Inferior parietal cortex (tissue), 1 donor: ENCODE measurements at regions not wholly inside any gene's neighbourhood (a gene's known extent, or its start where the extent isn't known, plus 50 kb on each side); places are given as distances from the start of the nearest gene placed in this dataset.

Experiments used
- DNase-seq: peaks from one replicate; pipeline ENCODE4 v3.0.0-alpha.2; 2016; ENCODE audit errors: extremely low spot score

DNA sequence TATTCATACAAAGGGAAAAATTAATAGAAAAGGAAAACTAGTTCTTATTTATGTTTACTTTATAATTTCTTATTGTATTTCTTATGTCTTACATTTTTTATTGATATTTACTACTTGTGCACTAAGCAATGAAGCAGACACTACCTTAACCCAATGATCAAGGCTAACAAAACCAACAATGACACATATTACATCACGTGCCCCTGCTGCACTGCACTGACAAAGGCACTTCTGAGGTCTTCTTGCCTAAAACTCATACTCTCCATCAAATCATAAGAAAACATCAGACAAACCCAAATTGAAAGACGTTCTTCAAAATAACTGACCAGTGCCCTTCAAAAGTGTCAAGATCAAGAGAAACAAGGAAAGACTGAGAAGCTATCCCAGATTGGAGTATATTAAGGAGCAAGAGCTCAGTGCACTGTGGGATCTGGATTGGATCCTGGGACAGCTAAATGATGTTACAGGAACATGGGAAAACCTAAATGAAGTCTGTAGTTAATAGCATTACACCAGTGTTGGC lies 230.9 kb downstream of the AUH start:
- no peak for DNase-seq

DNA sequence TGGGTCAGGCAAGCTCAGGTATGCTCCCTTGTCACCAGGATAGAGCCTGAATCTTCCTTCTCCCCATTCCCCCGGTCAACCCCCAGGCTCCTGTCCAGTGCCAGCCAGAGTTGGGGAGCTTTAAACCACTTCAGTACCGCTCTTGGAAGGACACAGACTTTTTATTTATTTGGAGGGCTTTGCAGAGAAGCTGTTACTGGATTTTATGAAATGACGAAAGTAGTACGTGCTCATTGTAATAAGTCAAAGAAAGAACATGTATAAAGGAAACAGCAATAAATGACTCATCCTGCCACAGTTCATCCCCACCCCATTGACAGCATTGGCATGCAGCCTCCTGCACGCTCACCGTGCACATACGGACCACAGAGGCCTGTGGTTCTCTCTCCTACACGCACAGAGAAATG lies 230.3 kb downstream of the AUH start:
- no peak for DNase-seq

DNA sequence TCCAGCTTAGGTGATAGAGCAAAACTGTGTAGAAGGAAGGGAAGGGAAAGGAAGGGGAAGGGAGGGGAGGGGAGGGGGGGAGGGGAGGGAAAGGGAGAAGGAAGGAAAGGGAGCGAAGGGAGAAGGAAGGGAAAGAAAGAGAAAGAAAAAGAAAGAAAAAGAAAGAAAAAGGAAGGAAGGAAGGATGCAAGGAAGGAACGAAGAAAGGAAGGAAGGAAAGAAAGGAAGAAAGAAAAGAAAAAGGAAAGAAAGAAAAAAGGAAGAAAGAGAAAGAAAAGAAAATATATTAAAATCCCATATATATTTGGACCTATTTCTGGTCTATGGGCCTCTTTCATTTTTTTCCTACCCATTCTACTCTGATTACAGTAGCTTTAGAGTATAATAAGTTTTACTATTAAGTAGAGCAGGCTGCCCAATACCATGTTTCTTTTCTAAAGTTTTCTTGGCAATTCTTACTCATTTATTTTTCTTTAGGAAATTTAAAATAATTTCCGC lies 229.1 kb downstream of the AUH start:
- no peak for DNase-seq

DNA sequence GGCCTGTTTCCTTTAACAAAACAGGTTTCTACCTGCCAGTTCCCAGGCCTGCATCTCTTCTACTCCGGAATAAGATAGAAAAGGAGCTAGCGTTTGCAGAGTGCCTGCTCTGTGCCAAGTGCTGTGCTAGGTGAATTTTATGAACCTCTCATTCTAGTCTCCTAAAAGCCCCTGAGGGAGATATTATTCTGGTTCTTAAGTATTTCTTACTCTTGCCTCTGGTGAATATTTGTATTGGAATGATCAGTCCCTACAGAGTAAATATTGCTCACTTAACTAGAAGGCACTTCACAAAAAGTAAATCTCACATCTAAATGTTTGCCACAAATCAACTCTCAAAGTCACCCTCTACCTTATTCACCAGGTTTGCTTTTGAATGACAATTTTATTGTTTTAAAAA lies 227.1 kb downstream of the AUH start:
- no peak for DNase-seq

DNA sequence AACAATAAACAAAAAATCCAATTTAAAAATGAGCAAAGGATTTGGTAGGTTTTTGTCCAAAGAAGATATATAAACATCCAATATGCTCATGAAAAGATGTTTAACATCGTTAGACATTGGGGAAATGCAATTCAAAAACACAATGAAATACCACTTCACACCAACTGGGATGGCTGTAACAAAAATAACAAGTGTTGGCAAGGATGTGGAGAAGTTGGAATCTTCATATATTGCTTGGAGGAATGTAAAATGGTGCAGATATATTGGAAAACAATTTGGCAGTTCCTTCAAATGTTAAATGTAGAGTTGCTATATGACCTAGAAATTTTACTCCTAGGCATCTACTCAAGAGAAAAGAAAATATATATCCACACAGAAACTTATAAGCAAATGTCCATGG lies 224.3 kb downstream of the AUH start:
- DNase-seq = peak; percentile 13

DNA sequence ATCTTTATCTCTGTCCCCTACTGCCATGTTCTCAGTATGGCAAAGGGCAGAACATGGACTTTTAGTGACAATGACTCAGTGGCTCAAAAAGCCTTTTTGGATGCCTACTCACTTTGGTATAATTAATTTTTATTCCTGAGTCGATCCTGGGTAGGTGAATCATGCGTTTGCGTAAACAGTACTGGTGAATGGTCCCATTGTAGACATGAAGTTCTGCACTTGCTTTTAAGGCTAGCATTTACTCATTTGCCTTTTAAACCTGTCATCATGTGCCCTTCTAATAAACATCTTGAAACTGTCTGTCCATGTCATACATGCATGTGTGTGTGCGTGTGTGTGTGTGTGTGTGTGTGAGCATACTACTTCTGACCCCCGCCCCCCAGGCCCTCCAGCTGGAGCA lies 223.0 kb downstream of the AUH start:
- DNase-seq = no peak

DNA sequence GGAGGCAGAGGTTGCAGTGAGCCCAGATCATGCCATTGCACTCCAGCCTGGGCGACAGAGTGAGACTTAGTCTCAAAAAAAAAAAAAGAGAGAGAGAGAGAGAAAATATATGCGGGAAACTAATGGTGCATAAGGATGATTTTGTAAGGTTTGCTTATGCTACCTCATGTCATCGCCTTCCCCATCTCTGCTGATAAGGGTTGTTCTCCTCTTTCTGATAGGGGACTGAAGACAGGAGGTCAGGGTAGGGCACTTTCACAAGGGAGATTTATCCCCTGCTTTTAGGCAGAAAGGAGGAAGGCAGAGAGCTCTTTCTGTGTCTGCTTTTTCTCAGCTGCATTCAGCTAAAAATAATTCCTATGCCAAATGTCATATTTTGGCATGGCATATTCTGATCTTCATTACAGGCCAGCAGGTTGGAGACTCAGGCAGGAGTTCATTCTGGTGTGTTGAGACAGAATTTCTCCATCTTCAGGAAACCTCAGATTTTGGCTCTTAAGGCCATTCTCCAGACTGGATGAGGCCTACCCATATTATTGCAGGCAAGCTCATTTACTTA lies 220.2 kb downstream of the AUH start:
- DNase-seq = no peak

DNA sequence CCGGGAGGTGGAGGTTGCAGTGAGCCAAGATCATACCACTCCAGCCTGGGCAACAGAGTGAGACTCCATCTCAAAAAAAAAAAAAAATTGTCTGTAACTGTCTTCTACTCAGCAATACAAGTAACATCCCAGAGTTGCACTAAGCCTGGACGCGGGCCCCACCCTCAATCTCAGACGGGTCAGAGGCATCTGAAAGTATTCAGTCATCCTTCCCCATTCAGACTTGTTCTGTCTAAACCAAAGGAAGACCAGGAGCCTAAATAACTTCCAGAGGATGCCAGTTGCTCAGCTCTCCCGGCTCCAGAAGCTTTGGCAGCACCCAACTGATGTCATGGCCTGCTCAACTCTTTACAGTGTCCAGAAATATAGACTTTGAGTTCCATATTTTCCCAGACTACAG lies 218.6 kb downstream of the AUH start:
- no peak for DNase-seq

DNA sequence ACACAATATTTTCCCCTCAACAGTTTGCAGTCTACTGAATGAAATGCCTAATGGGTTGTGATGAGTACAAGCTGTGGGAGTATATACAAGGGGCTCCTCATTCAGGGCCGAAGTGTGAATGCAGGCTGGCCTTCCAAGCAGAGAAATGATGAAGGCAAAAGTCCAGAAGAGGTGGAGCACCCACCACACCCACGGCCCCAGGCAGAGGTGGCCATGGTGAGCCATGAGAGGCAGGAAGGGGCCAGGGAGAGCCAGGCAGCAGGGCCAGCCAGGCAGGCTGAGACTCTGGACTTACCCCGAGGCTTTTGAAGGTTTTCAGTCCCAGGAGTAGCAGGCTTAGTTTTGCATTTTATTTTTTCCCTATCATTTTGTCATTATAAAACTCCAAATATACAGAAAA lies 218.1 kb downstream of the AUH start:
- DNase-seq = no peak

DNA sequence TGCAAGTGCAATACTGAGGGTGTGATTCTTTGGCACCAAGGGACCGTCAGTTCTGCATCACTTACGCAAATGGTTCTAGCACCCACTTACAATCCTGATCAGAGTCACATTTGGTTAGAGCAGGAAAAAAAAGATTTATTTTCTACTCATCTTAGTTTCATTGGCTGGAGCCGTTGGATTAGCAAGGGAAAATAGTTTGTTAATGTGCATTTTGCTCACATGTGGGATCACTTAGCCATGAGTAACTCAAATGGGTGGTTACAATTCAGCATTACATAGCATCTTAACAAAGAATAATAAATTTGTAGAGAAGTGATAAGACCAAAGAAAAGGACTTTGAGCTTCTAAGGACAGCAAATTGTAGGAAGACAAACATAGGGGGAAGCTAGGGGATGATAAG lies 216.9 kb downstream of the AUH start:
- no peak for DNase-seq

DNA sequence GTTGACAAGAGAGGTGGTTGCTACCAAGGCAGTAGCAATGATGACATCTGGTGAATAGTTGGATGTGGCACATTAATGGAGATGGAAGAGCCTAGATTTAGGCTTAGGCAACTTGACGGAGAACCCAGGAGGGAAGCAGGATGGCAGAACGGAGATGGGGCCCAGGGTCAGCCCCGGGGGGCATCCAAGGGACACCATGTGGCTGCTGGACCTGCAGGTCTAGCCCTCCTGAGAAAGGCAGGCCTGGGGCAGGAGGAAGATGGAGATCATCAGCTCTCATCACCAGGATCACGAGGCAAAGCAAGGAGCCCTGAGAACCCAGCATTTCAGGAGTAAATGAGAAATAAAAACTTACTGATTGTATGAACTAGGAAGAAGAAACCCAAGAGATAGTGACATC lies 216.2 kb downstream of the AUH start:
- DNase-seq = no peak

DNA sequence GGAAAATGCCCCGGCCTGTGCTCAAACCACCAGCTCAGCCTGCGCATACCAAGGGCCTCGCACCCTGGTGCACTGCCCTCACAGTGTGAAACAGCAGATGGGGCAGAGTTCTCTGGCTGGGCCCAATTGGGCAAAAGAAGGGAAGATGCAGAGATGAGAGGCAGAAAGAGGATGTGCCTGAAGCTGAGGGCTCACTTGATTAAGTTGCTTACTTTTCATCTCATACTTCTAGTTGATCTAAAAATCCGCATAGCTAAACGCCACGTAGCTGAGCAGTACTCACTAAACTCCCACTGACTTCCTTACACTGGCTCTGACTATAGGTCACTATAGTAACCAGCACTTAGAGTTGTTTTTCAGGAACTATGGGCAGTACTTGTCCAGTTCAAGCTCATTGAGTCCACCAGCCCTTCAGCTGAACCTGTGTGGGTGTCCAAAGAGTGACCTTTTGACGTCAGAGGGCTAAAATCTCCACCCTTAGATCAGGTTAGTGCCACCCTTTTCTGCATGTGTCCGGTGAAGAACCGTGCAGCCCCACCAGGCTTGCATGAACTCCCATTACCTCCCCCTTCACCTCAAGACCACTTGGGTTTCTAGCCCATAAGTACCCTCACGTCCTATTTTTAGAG lies 215.2 kb downstream of the AUH start:
- no peak for DNase-seq

DNA sequence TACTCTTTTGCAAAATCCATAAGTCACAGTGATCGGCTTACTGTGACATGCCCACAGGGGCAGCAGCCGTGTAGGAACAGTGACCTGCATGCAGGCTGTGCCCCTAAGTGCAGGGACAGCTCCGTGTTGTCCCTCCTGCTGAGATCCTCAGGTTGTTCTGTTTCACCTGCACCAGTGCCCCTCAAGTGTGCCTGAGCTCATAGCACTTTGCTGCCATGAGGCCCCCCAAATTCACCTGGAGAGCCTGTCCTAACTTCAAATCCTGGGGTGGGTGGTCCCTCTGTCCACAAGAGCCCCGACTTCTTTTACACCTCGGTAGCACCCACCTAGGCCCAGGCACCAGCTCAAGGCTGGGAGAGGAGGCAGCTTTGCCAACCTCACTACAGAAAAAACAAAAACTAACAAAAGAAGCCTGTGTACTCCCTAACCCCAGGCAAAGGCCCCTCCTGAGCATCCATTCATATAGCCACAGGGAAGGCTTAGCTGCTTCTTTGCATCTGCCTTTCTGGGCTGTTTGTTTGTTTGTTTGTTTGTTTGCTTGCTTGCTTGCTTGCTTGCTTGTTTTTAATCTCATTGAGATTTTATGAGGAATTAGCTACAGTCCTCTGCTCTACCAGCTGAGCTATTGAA lies 214.5 kb downstream of the AUH start:
- no peak for DNase-seq

DNA sequence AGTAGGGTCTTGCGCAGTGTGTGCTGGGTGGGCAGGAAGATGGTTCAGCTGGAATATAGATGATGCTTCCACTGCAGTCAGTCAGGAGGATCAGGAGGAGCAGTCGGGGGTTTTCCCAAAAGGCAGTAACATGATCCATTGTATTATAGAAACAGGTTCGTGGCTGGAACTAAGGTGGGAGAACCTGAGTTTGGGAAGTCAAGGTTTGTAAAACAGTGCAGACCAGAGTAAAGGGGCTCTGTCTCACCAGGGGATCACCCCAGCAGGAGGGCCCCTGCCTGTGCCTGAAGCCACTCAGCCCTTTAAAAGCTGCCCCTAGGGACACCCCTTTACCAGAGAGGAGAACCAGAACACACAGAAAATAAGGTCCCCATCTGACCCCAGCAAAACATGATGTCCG lies 213.4 kb downstream of the AUH start:
- no peak for DNase-seq

DNA sequence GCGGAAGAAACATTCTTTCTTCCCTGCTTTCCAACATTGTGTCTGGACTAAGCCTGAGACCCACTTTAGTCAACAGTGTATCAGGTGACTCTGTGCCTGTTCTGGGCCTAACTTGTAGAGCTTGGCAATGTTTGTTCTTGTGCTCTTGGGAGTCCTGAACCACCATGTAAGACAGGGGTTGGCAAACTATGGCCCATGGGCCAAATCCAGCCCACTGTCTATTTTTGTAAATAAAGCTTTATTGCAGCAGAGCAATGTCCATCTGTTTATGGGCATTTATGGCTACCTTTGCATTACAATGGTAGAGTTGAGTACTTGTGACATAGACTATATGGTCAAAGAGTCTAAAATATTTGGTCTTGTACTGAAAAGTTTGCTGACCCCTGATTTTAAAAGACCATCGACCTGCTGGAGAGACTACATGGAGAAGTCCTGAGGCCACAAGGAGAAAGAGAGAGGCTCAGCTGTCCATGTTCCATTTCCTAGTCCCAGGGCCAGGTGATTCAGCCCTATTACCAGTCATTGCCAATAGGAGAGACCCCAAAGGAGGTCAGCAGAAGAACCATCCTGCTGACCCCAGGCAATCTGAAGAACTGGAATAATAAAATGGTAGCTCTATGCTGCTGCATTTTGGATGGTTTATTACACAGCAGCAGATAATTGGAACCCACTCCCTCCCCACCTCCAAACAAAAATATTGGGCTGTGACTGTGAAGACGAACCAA lies 211.3 kb downstream of the AUH start:
- no peak for DNase-seq

DNA sequence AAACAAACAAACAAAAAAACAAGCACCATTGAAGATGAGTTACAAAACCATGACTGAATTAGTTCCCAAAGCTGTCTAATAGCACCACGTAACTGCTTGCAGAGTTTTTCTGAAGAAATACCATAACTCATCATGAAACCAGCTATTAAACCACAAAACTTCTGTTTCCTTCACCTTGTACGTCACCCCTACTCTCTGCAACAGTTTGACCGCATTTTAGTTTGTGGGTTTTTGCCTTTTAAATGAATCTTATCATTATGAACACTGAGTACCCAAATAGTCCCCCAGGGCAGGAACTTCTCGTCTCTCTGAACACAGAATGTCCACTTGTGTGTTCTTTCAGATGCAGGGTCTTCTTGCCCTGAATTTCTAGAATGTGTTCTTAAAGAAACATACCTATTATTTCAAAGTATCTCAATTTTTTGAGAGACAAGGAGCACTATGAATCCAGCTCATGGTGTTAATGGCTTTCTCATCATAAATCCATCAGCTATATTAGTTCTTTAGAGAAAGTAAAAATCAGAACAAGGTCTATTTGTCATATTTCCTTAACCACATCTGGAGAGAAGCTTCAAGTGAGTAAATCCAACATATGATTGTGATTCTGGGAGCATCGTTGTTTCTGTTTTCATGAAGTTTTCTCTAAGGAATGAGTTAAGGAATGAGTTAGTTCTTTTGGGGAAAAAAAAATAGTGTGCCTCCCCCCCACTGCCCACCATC lies 210.6 kb downstream of the AUH start:
- no peak for DNase-seq

DNA sequence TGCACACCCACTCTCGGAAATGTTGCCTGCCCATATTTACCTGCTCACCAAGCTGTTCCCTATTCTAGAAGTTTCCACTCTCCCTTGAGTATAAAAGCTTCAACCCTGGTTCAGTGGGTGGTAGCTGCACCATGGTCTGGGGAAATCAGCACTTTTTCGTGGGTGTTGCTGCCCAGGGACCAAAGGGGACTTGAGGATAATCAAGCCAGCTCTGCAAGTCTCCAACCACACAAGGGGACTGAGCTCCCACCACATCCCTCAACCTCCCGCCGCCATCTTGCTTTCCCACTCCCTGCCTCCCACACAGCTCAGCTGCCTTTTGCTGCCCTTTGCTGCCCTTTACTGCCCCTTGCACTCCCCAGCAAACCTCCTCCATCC lies 210.0 kb downstream of the AUH start:
- DNase-seq = no peak

DNA sequence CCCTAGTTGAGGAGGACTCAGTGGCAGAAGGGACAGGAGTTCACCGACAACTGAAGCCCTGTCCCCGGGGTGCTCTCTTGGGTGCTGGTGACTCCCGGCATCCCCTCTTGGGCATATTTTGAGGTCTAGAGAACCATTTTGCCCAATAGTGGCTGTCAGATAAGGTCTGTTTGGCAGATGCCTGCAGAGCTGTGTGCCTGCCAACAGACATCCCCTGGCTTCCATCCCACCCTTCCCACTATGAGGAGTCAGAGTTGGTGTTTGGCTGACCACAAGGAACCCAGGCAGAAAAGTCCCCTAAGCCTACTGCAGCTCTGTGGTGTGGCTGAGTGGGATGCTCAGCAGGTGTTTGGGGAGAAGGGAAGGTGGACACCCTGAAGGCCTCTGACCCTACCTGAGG lies 207.0 kb downstream of the AUH start:
- no peak for DNase-seq

DNA sequence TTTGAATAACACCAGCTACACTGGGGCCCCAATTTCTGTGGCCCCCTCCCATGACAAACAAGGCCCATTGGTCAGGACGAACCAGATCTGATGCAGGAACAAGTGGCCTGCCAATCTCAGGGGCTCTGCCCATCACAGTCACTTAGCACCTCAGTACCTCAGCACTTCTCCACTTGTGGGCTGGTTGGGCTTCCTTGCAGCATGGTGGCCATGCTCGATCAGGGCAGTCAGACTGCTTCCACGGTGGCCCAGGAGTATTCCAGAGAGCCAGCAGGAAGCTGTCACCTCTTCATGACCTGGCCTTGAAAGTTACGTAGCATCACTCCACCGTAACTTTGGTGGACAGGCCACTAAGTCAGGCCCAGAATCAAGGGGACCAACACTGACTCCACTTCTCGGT lies 206.5 kb downstream of the AUH start:
- no peak for DNase-seq

DNA sequence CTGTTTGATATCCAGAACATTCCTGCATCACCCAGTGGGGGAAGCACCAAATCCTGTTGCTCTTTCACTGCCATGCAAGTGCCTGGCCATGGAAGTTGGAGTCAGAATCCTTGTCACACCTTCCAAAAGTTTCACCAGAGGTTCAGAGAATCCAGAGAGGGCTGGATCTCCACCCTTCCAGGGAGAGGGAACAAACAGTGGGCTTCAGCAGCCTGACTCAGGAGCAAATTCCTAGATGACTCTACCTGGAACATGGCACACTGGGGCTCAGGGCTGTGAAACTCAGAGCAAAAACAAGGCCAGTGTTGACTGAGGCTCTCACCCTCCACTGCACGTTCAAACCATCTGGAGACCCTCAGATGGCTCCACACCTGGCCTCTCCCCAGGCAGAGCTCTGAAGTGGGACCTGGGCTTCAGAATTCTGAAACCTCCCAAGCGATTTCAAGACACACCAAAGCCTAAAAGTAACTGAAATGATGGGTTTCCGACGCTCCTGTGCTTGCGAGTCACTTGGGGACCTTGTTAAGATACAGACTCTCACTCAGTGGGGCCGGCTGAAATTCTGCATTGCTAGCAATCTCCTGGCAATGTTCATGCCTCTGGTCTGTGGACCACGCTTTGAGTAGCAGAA lies 205.9 kb downstream of the AUH start:
- no peak for DNase-seq

DNA sequence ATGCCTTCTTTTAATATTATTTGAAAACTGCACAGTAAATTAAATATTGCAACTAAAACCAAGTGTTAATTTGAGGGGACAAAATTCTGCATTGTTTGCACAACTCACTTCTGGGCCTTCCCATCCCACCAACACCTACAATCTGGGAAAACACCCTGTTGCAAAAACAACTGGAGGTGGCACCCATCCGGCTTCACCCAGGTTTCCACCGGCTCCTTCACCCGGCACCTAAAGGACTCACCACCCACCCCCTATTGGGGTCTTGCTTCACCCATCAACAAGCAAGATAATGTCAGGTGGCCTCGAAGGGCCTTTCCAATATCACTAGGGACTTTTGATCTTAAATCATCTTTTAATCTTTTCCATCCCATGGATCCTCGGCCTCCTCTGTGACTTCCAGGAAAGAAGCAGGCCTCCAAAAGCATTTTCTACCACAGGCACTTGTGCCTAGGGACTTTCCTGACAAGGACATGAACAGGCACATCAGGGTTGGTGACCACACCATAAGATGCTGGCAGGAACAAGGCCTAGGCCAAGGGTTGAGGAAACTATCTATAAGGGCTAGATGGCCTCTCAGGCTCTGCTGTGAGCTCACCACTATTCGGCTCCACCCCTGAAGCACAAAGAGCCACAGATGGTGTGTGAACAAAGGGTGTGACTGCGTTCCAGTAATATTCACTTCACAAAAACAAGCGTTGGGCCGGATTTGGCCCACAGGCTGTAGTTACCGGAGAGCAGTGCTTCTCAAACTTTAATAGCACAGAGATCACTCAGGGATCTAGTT lies 205.1 kb downstream of the AUH start:
- DNase-seq = no peak
